GM18519 (cell line): ENCODE measurements at regions not wholly inside any gene's neighbourhood (a gene's known extent, or its start where the extent isn't known, plus 50 kb on each side); places are given as distances from the start of the nearest gene placed in this dataset.

Experiments
- ATAC-seq: cut with Tn5 transposase; IDR thresholded peaks from one replicate; pipeline ENCODE4 v1.9.1; 2021; ENCODE audit warnings: mild to moderate bottlenecking, moderate library complexity; ENCODE audit not compliant: unreplicated experiment, low FRiP score

DNA sequence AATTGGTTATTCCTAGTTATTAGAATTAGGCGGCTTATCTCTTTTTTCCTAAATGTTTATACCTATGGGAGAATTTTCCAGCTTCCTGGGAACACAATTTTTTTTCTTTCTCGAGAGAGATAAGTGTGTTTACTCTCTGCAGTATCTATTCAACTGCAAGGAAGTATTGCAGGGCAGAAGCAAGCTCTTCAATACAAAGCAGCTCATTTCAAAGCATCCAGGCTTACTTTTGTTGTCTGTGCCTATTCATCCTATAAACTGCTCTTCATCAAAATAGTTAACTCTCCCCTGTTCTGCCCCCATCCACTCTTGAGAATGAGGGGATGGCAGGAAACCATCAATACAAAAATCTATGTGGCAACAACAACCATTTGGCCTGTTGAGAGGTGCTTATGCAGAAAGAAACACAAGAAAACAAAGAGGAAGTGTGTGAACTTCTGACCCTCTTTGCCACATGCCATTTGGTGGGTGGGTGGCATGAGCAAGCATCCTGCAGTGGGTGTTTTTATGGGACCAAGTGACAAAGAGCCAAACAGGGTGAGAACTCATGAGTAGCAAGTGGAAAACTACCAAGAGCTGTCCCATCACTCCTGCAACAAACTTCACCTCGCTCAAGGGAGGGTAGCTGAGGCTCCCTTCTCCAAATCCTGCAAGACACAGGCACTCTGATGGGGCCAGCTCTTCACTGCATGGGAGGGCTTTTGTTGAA is 50.6 kb upstream of the MRPS6 start:
- no peak for ATAC-seq

DNA sequence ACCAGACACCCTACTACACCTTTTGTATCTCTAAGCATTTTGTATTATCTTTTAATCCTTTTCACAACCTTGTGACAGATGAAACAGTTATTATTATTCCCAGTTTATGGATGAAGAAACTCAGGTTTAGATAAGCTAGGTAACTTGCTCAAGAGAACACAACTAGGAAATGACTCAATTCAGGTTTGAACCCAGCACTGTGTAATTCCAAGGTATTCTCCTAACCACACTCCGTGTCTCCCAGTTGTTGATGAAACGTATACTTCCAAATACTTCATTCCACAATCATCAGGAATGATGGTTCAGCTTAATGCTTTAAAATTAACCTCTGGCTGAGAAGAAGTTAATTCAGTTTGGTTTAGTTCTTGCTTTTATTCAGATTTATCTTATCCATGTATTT is 51.7 kb upstream of the MRPS6 start:
- no peak for ATAC-seq

DNA sequence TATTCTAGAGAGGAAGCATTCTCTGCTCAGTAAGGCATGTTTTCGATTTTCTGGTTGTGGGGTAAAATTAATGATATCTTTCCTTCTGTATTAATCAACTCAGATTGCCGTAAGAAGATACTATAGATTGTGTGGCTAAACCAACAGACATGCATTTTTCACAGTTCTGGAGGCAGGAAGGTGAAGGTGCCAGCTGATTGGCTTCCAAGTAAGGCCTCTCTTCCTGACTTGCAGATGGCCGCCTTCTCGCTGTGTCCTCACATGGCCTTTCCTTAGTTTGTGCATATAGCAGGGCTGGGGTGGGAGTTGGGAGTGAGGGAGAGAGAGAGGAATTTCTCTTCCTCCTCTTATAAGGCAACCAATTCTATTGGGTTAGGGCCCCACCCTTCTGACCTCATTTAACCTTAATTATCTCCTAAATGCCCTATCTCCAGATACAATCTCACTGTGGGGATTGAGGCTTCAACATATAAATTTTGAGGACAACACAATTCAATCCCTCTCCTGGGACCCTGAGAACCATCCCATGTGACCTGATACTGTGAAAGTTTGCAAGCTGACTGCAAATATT is 52.3 kb upstream of the MRPS6 start:
- no peak for ATAC-seq

DNA sequence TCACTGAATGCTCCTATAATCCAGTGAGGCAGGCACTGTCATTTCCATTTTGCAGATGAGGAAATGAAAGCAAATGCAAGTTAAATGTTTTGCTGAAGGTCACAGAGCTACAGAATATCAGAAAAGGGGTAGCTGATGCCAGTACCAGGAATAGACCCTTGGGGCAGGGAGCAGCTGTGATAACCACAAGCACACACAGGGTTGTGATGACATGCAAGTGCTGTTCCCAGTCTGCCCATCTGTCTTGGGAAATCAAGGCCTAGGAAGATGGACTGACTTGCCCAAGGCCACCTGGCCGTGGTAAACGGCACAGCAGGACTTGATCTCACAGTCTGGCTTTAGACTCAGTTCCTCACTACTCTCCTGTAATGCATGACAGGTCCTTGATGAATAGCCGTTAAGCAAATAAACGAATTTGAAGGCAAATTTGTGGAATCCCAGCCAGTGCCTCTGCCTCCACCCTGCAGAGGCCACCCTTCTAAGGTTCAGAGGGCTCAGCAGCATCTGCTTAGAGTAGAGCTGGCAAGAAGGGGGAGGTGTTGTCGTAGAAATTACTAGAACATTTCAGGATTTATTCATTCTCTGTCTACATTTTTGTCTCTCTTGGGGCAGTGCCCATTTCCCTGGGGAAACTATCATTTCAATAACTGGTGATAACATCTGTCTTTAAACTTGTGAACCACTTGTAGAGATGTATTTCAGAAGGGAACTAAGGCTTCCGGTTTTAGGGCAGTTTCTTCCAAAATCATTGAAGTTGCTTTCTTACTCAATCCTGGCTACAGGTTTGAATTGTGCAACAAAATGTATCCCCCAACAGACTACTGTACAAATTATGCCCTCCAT is 53.2 kb upstream of the MRPS6 start:
- ATAC-seq: no peak

DNA sequence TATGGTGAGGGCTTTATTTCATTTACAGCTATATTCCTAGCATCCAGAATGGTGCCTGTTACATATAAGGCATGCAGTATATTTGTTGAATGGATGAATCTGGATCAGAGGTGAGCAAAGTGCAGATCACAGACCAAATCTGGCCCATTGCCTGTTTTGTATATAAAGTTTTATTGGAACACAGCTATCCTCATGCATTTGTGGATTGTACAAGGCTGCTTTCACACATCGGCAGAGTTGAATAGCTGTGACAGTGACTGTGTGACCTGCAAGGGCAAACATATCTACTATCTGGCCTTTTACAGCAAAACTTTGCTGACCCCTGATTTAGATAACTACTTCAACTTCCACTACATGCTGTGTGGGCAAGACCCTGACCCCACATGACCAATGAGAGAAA is 54.0 kb upstream of the MRPS6 start:
- no peak for ATAC-seq

DNA sequence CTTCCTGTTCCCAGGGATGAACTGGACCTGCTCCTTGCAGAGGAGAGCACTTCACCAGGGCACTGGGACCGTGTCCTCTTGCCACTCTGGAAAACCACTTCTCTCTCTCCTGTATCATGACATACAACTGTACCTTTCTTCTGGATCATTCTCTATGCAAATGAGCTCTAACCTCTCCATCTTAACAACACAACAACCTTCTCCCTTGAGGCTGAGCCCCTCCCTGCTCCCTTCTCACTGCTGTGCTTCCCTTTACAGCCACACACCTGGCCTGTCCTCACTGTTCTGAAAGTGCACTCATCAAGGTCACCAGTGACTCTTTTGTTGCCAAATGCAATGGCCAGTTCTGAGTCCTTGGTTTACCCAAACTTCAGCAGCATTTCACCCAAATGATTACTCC is 54.5 kb upstream of the MRPS6 start:
- no peak for ATAC-seq

DNA sequence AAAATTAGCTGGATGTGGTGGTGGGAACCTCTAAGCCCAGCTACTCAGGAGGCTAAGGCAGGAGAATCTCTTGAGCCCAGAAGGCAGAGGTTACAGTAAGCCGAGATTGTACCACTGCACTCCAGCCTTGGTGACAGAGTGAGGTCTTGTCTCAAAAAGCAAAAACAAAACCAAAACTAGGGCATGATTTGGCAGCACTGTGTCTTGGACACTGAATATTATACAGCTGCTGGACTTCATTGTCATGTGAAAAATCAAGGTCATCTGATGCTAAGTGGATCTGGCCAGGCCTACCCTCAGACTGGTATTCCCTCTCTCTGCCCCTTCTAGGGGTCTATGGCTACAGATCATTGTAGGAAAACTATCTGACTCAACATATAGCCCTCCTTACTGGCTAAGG is 55.2 kb upstream of the MRPS6 start:
- no peak for ATAC-seq

DNA sequence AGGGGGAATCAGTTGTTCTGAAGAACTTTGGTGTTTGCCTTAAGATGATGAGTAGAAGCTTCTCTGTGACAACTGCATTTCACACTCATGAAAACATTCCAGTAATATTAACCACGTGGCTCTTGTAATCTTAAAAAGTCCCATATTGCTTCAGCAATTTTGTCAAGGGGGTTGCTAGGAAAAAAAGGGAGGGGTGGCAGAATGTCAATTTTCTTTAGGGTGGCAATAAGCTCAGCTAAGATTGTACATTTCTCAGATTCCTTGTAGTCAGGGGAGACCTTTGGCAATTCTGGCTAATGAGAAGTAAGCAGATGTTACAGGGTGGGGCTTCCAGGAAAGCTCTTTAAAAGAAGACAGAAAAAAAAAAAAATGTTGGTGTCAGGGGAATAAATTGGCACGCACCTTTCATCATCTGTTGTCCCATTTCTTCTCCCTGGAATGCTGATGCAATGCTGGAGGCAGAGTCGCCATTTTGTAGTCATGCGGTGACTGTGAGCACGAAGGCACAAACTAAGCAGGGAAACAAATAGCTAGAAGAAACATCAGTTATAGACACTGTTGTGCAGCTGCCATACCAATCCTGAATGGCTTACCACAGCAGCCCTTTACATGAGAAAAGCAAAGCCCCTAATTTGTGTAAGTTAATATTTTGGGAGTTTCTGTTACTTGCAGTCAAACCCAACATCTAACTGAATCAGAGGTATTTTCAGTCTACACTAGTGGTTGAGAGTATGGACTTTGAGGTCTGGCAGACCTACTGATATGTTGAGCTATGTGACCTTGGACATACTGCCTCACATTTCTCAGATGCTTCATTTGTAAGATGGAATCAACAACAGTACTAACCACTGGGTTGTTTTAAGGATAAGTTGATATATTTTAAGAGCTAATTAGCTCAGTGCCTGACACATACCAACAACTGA is 56.1 kb upstream of the MRPS6 start:
- ATAC-seq: no peak

DNA sequence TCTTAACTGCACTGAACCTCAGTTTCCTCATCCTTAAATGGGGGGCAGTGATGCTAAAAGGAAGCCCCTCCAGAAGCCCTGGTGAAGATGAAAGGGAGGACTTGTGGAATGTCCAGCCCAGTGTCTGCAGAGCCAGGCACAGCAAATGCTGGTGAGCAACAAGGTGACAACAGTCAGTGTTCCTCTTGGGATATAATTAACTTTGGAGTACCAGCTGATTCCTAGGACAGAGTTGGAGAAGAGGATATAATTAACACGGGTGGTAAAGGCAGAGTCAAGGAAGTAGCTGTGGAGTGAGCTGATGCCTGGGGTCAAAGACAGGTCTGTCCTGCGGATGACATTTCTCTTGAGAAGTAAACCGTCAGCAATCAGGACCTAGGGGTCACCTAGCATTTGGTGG is 60.7 kb upstream of the MRPS6 start:
- no peak for ATAC-seq

DNA sequence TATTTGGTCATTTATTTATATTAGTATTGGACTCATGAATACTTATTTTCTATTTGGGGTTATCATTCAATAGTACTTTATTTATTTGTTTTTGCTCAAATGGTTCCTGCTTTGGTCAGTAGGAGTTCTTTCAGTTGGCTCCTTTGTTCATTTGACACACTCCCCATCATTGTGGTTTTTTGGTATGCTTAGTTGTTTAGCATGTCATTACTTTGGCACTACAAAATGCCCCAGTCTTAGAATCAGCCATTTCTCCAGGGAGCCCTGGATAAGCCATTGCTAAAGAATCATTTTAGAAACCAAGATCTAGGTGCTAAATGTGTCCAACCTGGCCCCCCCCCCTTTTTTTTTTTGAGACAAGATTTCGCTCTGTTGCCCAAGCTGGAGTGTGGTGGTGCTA is 61.7 kb upstream of the MRPS6 start:
- ATAC-seq: no peak

DNA sequence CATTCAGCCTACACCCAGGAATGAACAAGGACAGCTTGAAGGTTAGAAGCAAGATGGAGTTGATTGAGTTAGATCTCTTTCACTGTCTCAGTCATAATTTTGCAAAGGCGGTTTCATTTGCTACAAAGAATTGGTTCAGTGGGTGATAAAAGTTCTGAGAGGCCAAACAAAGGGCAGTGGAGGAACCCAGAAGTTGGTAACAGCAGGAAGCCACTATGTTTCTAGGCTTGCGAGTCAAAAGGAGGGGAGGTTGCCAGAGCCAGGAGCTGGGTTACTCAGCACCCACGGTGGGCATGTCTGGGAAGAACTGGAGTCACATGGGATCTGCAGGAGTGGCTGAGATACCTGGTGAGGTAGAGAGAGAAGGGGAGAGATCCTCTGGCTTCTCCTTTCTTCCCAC is 64.2 kb upstream of the MRPS6 start:
- ATAC-seq: no peak

DNA sequence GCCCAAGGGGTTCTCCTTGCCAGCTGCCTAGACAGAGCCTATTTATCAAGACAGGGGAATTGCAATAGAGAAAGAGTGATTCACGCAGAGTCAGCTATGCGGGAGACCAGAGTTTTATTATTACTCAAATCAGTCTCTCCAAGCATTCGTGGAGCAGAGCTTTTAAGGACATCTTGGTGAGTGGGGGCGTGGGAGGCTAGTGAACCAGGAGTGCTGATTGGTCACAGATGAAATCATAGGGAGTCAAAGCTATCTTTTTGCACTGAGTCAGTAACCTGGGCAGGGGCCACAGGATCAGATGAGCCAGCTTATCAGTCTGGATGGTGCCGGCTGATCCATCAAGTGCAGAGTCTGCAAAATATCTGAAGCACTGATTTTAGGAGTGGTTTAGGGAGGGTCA is 64.8 kb upstream of the MRPS6 start:
- no peak for ATAC-seq

DNA sequence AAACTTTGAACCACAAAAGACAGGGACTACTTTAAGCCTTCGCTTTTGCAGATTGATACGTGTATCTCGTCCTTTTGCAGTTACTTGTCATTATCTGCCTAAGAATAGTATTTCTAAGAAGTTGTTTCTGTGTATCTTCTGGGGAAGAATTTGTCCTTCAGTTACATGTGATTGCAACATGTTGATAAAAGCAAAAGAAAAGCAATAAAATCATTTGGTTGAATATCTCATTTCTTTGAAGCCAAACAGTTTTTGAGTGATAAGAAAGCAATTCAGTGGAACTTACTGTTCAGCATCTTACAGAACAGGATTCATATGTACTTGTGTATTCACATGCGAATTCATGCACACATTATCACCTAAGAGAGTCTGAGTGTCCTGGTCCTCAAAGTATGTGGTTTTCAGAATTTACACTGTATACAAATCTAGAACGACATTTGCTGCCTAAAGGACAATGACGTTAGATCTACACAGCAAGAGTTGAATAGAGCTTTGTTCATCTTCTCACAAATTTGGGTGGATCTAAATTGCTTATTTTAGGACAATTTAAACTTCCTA is 66.7 kb upstream of the MRPS6 start:
- ATAC-seq: no peak

DNA sequence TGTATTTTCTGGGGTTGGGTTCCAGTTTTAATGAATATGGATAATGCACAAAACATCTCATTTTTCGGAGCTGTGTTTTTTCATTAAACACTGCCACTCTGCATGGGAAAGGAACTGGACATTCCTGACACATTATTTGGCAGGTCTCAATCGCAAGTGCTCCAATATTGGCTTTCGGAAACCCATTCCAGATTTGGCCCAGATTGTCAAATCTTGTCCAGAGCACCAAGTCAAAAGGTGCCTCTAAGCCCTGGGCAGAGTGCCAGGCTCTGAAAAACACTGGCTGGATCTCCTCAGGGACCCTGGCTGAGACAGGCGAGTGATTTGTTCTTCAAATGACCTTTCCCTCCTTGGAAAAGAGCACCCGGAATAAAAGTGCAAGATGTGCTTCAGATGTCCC is 68.4 kb upstream of the MRPS6 start:
- ATAC-seq: no peak

DNA sequence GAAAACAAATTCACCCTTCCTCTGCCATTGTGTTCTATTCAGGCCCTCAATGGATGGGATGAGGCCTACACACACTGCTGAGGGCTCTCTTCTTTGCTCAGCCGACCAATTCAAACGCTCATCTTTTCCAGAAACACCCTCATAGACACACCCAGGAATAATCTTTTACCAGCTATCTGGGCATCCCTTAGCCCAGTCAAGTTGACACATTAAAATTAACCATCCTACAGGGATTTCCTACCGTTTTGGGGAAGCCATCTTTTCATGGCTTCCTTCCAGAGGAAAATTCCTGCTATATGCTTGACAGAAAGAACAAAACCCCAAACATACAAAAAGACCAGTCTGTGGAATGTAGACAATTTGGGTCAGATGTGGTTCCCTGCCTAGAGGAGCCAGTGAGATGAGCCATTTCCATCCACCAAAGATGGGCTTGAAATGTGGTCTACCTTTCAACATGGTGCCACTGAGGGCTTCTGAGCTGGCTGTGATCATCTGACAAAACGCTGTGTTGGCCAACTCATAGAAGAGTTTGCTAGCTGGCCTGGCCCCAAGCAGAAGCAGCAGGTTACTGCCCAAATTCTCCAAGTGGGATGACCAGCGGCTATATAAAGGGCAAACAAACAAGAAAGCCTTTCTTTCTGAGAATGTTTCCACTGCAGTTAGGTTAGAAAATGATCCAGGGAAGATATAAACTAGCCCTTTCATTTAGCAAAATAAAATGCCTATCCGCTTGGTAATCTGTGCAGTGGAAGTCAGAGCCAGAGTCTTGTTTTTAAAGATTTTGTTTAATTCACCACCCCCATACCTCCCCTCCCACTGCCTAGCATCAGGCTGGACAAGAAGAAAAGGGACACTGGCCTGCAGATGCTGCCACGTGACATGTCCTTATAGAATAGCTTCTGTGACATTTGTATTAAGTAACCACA is 69.1 kb upstream of the MRPS6 start:
- no peak for ATAC-seq

DNA sequence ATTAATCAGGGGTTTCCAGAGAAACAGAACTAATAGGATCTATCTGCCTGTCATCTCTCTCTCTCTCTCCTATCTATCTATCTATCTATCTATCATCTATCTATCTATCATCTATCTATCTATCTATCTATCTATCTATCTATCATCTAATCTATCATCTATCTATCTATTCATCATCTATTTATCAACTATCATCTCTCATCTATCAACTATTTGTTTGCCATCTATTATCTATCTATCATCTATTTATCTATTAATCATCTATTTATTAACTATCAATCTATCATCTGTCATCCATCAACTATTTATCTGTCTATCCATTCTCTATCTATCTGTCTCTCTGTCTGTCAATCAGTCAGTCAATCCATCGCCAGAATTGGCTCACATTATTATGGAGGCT is 70.0 kb upstream of the MRPS6 start:
- ATAC-seq: no peak

DNA sequence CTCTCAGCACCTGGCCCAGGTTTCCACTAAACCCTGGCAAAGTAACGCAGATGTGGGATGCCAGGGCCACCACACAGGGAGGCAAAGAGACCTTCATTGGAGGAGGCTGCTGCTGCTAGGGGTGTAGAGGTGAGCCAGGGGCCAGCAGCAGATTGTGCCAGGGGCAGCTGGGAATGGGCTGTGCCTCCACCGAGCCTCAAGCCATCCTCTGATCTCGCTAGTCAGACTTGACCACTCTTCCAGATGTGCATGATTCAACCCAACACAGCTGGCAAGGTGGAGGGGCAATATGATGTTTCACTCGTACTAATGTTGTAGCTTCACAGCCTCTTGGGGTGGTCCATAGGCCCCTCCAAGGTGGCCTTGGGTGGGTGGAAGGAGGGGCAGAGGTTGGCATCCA is 73.0 kb upstream of the MRPS6 start:
- no peak for ATAC-seq

DNA sequence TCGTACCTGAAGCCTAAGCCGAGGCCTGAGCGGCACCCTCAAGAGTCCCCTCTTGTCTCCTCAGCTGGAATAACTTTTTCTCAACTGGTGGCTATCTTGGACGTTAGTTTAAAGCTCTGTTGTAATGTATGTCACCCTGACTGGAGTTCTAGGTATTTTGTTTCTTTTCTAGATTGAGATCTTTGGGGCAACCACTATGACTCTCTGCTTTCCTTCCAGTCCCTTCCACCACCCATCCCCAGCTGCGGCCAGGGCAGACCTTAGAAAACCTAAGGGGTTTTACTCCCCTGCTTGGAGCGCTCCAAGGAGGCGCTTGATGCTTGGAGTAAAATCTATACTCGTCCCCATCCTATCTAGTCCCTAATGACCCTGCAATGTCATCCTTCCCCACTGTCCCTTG is 74.6 kb upstream of the MRPS6 start:
- no peak for ATAC-seq

DNA sequence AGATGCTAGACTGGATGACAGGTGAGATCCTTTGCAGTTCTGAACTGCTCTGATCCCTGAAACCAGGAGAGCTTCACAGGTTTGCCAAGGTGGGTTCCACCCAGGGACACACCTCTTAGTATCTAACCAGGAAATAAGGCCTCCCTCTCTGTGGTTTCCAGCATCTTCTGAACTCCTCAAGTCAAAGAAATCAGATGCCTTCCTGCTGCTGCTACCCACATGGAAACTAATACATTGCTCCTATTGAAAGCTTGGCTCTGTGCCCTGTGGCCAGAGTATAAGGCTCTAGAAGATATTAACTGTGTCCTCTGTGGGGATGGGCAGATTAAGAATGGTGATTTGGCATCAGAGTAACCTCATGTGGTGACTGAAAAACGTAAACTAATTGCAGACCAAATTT is 75.0 kb upstream of the MRPS6 start:
- no peak for ATAC-seq
